ENCODE measurements at regions not wholly inside any gene's neighbourhood (a gene's known extent, or its start where the extent isn't known, plus 50 kb on each side); places are given as distances from the start of the nearest gene placed in this dataset.

DNA sequence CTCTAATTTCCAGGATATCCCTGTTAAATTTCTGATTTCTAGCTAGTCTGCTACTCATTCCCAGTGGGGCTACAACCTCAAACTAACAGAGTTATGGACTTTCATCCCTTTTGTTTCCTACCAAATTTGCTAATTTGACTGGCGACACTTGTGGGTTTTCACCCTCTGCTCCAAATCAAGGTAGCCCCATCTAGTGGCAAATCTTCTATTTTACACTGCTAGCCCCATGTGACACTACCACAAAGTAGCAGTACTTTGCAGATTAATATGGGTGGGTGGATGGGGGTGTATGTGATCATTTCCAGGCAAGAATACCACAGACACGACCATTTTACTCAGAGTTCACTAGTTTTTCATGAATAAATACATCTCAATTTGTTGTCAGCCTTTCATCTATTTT lies 150.3 kb downstream of the MSL3 start:
- peak; percentile 47 for TF ChIP-seq CTCF (conservative IDR thresholded peaks at IDR 0.05; ENCODE audit: low read length)
- no peak overlapping the region for H3K4me3 ChIP-seq (ENCODE audit: low read length)
- no peak for DNase-seq (ENCODE audit: low read depth)

DNA sequence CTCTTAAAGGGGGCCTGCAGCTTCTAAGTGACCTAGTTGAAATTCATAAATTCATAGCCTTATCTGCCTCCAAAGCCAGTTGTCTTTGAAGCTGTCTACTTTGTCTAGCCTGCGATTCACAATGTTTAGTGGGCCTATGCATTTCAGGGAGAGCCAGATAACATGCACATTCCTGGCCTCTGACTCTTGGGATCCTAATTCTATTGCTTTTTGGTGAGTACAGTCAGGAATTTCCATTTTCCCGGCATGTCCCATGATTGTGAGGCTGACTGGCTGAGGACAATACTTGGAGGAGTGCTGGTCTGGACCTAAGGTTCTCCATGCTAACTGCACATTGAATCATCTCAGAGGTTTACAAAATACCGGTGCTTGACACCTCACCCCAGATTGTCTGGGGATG lies 155.0 kb downstream of the MSL3 start:
- DNase-seq (ENCODE audit: low read depth): no peak
- TF ChIP-seq CTCF (conservative IDR thresholded peaks at IDR 0.05; ENCODE audit: low read length): no peak
- H3K4me3 ChIP-seq (ENCODE audit: low read length): no peak overlapping the region

GRCh38 chrX:11929476-11929875 lies 171.4 kb downstream of the MSL3 start:
- no peak overlapping the region for H3K4me3 ChIP-seq (ENCODE audit: low read length)
- DNase-seq (ENCODE audit: low read depth): no peak
- TF ChIP-seq CTCF (conservative IDR thresholded peaks at IDR 0.05; ENCODE audit: low read length): no peak

GRCh38 chrX:11932423-11932822 lies 174.4 kb downstream of the MSL3 start:
- H3K4me3 ChIP-seq (ENCODE audit: low read length): no peak overlapping the region
- no peak for TF ChIP-seq CTCF (conservative IDR thresholded peaks at IDR 0.05; ENCODE audit: low read length)
- no peak for DNase-seq (ENCODE audit: low read depth)

- no peak overlapping the region for H3K4me3 ChIP-seq (ENCODE audit: low read length)
- TF ChIP-seq CTCF (conservative IDR thresholded peaks at IDR 0.05; ENCODE audit: low read length): no peak
- no peak for DNase-seq (ENCODE audit: low read depth)
These were observed 176.1 kb downstream of the MSL3 start for GRCh38 chrX:11934089-11934488.

- no peak overlapping the region for H3K4me3 ChIP-seq (ENCODE audit: low read length)
- no peak for DNase-seq (ENCODE audit: low read depth)
- no peak for TF ChIP-seq CTCF (conservative IDR thresholded peaks at IDR 0.05; ENCODE audit: low read length)
These were observed 183.5 kb downstream of the MSL3 start for GRCh38 chrX:11941571-11941970.

DNA sequence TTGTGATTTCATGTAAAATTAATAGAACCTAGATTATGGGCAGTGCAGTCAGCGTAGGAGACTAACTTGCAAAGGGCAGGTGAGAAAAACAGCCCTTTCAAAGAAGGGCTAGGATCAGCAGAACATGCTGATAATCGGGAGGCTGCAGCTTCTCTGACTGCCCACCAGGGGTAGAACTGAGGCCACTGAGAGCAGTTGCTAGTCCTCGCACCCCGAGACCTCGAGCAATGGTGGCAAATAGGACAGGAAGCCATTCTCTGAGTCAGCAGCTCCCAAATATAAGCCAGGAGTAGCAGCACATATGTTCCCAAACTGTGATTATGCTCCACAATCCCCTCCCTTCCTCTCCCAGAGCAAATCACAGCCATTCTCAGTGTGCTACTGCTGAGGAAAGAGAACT lies 186.5 kb downstream of the MSL3 start:
- DNase-seq (ENCODE audit: low read depth): peak; percentile 62
- peak; percentile 65 for TF ChIP-seq CTCF (conservative IDR thresholded peaks at IDR 0.05; ENCODE audit: low read length)
- H3K4me3 ChIP-seq (ENCODE audit: low read length): no peak overlapping the region

All from AG10803 (cell line).